UCSD-AML1 (cell line): ENCODE measurements at regions not wholly inside any gene's neighbourhood (a gene's known extent, or its start where the extent isn't known, plus 50 kb on each side); places are given as distances from the start of the nearest gene placed in this dataset.
"Not testable (repeated sequence)": the region's sequence is repeated elsewhere in the genome, so short reads cannot be mapped to it uniquely, and the experiment has no call there.

Source experiments
- DNase-seq: peaks from one replicate; lab custom pipeline; 2025; ENCODE audit not compliant: unreplicated experiment; lab: John Stamatoyannopoulos, UW

GRCh38 chrX:35221391-35221790 lies 278.8 kb downstream of the FAM47B start:
- not testable (repeated sequence) for DNase-seq

DNA sequence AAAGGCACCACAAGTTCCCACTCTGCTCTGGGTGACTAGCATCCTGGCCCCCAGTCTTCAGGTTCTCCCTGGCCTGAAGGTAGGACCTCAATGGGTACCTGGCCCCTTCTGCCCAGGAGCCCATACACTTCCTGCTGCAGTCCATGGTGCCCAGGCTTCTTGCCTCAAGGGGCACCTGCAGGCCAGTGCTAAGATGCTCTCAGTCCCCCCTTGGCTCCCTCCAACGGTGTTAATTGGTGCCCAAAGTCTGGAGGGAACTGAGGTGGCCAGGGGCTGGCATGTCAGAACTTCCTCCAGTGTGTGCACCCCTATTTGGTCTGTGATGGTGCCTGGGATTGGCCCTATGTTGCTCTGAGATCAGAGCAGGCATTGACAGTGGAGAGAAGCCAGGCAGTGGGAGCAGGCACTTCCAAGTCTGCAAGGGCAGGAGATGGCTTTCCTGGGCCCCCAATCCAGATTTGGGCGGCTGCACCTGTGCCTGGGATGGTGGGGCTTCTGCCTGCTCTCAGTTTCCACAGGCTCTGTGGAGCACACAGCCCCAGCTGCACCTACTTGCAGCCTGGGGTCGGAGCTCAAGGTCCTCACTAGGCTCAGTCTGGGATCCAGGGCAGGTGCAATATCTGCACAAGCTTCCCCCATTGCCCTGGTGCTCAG lies 301.6 kb downstream of the FAM47B start:
- no peak for DNase-seq

GRCh38 chrX:35244796-35245508 lies 302.4 kb downstream of the FAM47B start:
- DNase-seq, result no peak

DNA sequence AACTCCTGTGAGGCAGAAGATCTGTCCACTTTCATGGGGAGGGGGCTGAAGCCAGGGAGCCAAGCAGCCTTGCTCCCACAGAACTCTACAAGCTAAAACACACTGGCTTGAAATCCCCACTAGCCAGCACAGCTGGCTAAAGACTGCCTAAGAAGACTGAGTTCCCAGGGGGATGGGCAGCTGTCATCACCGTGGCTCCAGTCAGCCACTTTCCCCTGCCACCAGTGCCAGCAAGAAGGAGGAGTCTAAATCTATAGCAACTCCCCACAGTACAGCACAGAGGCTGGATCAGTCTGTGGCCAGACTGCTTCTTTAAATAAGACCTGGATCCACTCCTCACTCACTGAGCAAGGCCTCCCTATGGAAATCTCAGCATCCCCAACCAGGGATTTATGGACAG lies 308.6 kb downstream of the FAM47B start:
- DNase-seq, result no peak

- no peak for DNase-seq
These were observed 333.5 kb downstream of the FAM47B start for GRCh38 chrX:35276115-35276514.

- no peak for DNase-seq
These were observed 342.8 kb downstream of the FAM47B start for GRCh38 chrX:35285289-35285962.

- DNase-seq, result no peak
These were observed 346.1 kb downstream of the FAM47B start for GRCh38 chrX:35288657-35289056.

GRCh38 chrX:35289952-35290351 lies 347.4 kb downstream of the FAM47B start:
- no peak for DNase-seq

- no peak for DNase-seq
These were observed 348.4 kb downstream of the FAM47B start for GRCh38 chrX:35291013-35291412.

GRCh38 chrX:35292522-35292921 lies 349.9 kb downstream of the FAM47B start:
- DNase-seq, result no peak

- DNase-seq, result not testable (repeated sequence)
These were observed 362.4 kb downstream of the FAM47B start for GRCh38 chrX:35305037-35305436.

DNA sequence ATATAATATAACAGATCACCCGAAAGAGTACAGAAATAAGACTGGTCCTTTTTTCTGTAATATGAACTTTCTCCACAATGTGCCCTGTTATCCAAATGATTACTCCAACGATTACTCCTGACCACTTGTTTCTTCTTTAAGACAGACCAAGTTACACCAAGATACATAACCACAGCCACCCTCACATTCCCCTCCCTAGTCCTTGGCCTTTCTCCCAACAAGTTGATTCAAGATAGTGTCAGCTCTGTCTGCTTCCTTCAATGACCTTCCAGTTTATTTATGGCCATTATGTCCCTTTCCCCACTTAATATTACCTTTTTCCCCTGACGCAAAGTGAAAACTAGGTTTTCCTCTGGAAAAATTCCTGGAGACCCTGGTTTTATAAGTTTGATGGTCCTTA lies 397.2 kb downstream of the FAM47B start:
- no peak for DNase-seq

GRCh38 chrX:35340465-35340864 lies 397.9 kb downstream of the FAM47B start:
- DNase-seq, result no peak

DNA sequence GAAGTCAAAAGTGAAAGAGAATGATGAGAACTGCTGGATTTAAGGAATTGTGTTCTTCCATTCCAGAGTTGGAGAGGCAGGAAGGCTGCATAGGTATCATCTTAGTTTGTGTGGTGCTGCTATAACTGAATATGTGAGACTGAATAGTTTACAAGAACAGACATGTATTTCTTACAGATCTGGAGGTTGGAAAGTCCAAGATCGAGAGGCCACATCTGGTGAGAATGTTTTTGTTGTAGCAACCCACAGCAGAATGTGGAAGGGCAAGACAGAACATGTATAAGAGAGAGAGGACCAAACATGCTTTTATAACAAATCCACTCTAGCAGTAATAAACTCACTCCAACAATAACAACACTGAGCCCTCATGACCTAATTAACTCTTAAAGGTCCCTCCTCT lies 408.6 kb downstream of the FAM47B start:
- DNase-seq, result no peak

GRCh38 chrX:35351795-35352483 lies 409.3 kb downstream of the FAM47B start:
- no peak for DNase-seq

- DNase-seq, result no peak
These were observed 415.1 kb downstream of the FAM47B start for GRCh38 chrX:35357656-35358055.

GRCh38 chrX:35362866-35363265 lies 420.3 kb downstream of the FAM47B start:
- no peak for DNase-seq

GRCh38 chrX:35374116-35374515 lies 424.0 kb upstream of the MAGEB16 start:
- DNase-seq, result no peak

- DNase-seq, result no peak
These were observed 417.1 kb upstream of the MAGEB16 start for GRCh38 chrX:35380808-35381700.

DNA sequence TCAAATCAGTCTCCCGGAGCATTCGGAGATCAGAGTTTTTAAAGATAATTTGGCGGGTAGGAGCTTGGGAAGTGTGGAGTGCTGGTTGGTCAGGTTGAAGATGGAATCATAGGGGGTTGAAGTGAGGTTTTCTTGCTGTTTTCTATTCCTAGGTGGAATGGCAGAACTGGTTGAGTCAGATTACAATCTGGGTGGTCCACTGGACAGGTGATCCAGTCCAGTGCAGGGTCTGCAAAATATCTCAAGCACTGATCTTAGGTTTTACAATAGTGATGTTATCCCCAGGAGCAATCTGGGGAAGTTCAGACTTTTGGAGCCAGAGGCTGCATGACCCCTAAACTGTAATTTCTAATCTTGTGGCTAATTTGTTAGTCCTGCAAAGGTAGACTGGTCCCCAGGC lies 416.4 kb upstream of the MAGEB16 start:
- DNase-seq, result not testable (repeated sequence)

DNA sequence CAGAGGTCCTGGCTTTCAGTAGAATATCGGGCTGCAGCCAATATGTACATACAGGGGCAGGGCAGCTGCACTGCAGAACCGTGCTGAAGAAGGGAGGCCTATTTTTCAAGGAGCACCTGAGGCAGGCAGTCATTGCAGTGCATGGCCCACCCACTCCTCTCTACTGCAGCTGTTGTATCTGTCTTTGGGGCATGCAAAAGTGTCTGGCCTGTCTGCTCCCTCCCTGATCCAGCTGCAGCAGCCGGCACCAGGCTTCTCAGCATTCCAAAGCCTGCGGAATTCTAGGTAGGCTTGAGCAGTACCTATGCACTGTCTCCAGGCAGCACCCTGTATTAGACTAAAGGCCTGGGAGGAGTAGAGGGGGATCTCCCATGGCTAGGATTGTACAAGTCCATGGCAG lies 415.2 kb upstream of the MAGEB16 start:
- DNase-seq, result no peak
